ENCODE measurements at regions not wholly inside any gene's neighbourhood (a gene's known extent, or its start where the extent isn't known, plus 50 kb on each side); places are given as distances from the start of the nearest gene placed in this dataset.
"Not testable (repeated sequence)": the region's sequence is repeated elsewhere in the genome, so short reads cannot be mapped to it uniquely, and the experiment has no call there.

DNA sequence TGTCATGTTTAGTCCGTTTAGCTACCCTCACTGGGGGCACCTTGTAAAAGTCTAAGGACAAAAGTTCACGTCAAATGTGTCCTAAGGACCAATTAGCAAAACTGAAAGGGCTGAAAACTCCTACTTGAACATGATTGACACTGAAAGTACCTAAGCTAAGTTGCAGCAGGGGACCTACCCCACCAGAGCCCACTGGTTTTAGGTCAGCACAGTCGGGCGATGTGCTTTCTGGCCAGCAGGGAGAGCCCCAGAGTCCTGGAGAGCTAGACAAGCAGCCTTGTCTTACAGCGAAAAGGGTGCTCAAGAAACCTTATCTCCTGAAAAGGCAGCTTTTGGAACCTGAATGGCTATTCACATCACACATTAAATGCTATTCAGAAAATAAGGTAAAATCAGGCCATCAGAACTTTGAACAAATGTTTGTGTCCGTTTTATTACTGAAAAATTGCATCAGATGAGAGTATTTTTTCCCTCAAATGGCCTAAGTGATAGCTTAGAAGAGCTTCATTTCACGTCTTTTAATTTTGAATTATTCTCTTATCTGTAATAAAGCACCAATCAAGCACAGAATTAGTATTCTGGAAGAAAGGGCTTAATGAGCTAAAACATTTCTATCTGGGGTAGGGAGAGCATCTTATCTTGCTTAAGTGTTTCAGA, 52.2 kb upstream of the MKI67 start:
- no peak for FAIRE-seq
- DNase-seq (ENCODE audit: low spot score) = no peak

DNA sequence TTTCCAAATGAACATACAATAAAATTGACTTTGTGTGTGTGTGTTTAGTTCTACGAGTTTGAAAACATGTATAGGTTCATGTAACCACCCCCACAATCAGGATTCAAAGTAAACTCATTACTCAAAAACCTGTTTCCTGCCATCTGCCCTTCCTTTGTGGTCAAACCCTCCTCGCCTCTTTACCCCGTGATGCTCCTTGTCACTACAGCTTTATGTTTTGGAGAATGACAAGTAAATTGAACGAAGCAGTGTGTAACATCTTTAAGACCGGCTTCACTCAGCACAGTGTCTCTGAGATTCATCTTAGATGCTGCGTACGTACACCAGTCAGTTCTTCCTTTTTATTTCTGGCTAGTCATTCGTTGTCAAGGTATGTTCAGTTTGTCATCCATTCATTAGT, 54.6 kb upstream of the MKI67 start:
- DNase-seq (ENCODE audit: low spot score) (no peak), FAIRE-seq (no peak)

DNA sequence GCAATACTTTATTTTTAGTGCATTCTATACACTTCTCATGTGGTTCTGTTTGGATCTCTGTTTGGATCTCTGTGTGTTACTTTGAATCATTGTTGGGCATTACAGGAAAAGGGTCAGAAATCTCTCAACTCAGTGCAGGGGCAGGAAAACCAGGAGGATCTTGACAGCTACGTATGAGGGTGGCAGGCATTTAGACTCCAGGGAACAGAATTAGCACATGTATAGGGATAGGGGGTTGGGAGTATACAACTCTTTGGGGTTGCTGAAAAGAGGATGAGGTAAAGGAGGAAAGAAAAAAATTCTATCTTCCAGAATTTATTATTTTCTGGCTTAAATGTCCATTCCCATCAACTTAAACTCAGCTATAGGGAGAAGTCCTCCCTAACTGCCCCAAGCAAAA, 59.4 kb upstream of the MKI67 start:
- FAIRE-seq (no peak), DNase-seq (ENCODE audit: low spot score) (no peak)

DNA sequence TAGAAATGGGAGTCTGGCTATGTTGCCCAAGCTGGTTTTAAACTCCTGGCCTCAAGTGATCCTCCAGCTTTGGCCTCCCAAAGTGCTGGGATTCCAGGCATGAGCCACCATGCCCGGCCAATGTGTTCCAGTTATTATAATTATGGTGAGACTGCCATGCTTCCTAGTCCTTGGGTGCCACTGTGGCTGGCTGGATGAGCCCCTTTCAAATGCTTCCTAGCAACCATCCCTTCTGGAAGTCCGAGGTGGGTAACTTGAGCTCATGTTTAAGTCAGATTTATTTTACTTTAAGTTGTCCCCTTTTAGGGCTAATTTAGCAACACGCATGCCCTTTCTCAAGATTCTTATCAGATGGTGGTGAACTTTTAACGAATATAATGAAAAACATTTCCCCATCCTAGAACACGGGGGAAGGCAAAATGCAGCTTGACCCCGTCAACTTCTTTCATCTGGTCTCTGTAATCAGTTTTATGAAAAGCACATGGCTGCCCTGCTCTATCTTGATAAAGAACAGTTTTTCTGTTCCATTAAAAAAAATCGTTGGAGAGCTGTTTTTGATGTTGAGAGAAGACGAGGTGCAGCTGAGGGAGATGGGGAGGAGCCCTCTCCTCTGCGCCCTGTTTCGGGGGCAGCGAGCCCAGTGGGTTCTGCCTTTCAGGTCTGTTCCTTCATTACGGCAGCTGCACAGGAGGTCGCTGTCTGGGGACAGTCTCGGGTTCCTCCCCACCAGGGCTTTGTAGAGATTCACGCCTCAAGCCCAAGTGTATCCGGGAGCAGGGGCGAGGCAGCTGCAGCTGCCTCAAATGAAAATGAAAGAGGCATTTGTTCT, 61.0 kb upstream of the MKI67 start:
- FAIRE-seq = no peak
- DNase-seq (ENCODE audit: low spot score) = no peak

DNA sequence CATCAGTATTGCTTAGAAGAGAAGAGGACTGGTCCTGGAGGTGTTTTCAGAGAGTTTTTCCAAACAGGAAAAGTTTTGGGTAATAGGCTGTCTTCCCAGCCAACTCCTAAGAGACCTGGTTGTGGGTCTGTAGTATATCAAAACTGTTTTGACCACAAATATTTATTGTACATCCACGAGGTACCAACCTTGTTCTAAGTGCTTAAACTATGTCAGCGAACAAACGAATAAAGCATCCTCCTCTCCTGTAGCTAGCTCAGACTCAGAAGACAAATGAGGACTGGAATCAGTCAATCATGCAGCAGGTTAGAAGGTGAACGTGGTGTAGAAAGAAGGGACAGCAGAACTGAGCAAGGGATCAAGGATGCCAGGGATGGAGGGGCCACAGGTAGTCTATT, 61.6 kb upstream of the MKI67 start:
- no peak for DNase-seq (ENCODE audit: low spot score)
- FAIRE-seq = no peak

DNA sequence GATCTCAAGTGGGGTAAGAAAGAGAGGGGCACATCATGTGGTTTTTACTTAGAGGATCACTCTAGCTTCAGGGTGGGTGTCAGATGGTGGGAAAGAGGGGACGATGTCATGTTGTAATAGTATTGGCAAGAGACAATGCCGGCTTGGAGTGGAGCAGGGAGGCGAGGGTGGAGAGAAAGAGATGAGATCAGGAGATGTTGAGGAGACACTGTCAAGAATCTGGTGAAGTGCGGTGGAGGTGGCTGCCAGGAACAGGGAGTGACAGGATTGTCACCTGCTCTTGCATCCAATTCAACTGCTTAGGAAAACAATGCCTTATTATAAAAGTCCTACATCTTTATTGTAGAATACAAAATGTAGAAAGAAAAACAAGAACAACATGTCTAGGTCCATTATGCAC, 63.0 kb upstream of the MKI67 start:
- FAIRE-seq (no peak), DNase-seq (ENCODE audit: low spot score) (no peak)

DNA sequence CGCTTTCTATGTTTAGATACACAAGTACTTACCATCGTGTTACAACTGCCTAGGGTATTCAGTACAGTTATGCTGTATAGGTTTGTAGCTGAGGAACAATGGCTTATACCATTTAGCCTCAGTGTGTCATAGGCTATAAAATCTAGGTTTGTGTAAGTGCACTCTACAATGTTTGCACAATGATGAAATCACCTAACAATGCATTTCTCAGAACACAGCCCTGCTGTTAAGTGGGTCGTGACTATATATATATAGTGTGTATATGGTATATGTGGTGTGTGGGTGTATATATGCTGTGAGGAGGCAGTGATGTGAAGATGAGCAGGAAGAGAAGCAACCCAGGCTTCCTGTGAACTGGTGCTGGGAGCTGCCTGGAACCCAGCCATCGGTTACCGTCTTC, 65.6 kb upstream of the MKI67 start:
- DNase-seq (ENCODE audit: low spot score) = no peak
- peak; percentile 17 for FAIRE-seq

DNA sequence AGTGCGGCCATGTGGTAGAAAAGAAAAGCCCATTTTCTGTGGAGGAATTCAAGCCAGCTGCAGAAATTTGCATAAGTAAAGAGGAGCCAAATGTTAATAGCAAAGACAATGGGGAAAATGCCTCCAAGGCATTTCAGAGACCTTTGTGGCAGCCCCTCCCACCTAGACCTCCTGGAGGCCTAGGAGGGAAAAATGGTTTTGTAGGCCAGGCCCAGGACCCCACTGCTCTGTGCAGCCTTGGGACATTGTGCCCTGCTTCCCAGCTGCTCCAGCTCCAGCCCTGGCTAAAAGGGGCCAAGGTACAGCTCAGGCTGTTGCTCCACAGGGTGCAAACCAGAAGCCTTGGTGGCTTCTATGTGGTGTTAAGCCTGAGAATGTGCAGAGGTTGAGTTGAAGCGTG, 75.6 kb upstream of the MKI67 start:
- not testable (repeated sequence) for DNase-seq (ENCODE audit: low spot score); FAIRE-seq

DNA sequence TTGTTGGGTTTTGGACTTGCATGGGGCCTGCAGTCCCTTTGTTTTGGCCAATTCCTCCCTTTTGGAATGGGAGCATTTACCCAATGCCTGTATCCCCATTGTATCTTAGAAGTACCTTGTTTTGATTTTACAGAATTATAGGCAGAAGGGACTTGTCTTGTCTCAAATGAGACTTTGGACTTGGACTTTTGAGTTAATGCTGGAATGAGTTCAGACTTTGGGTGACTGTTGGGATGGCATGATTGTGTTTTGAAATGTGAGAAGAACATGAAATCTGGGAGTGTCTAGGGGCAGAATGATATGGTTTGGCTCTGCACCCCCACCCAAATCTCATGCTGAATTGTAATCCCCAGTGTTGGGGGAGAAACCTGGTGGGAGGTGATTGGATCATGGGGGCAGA, 76.8 kb upstream of the MKI67 start:
- FAIRE-seq = no peak
- DNase-seq (ENCODE audit: low spot score) = no peak

DNA sequence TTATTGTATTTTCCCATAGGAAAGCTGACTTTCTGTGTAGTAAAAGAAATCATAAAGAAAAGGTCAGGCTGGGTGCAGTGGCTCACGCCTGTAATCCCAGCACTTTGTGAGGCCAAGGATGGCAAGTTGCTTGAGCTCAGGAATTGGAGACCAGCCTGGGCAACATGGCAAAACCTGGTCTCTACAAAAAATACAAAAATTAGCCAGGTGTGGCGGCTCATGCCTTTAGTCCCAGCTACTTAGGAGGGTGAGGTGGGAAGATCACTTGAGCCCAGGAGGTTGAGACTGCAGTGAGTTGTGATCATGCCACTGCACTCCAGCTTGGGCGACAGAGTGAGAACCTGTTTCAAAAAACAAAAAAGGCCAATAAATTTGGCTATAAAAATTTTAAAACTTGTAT, 79.4 kb upstream of the MKI67 start:
- not testable (repeated sequence) for FAIRE-seq; DNase-seq (ENCODE audit: low spot score)

DNA sequence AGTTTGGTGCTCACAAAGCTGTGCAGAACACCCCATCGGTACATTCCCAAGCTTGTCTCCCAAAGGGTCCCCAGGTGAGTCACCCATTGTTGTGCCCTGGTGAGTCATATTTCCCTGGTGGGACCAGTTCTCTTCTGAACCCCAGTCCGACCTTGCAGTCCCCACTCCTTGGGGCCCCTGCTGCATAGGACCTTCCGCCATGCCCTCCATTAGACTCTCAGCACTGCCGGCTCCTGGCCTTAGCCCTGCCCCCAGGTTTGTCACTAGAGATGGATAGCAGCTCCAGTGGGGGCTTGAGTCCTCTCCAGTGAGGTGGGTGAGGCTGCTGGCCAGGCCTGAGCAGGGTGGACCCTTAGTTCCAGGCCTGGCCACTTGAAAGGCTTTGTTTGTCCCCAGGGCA, 80.5 kb upstream of the MKI67 start:
- no peak for FAIRE-seq
- no peak for DNase-seq (ENCODE audit: low spot score)

DNA sequence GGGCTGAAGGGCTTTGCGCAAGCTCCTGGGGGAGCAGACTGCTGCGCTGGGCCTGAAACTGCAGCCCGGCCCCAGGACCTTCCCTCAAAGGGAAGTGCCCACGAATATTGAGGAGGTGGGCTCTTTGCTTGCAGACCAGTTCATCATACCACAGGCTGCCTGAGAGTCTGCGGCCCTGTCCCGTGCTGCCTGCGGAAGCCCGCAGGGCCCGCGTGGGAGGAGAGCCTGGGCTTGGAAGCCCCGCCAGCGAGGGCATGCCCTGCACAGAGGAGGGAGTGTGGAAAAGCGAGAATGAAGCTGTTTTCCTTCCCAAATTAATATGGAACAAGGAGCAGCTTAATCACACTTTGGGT, 83.6 kb upstream of the MKI67 start:
- FAIRE-seq (no peak), DNase-seq (ENCODE audit: low spot score) (no peak)

DNA sequence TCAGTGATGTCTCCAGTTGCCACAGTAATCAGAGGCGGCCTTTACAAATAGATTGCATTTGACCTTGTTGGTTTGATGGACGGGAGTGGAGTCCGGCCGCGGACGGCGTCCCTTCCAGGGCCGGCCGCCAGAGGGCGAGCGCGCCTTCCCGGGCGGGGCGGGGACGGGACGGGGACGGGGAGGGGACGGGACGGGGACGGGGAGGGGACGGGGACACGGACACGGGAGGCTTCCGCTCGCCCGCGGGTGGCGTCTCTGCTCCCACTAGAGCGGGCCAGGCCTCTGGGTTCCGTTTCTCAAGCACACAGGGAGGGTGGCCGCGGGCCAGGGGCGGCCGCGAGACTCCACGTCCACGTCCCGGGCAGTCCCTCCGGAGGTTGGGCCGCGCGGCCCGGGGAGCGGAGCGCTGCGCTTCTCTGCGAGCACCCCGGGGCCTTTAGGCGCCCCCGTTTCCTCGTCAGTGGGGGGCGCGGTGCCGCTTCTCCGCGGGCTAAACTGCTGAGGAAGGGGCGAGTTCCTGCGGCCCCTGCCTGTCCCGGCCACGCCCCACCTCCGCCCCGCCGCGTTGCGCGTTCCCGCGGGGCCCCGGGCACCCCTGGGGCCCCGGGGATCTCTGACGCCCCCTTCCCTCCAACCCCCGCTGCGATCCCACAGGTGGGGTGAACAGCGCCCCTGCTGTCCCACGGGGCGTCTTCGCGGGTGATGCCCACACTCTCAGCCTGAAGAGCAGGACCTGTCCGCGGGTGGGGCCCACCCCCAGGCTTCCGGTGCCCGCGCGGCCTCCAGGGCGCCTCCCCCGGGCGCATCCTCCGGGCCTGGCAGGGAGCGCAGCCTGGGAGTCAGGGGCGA, 84.2 kb upstream of the MKI67 start:
- DNase-seq (ENCODE audit: low spot score) (peak; percentile 68), FAIRE-seq (no peak)

DNA sequence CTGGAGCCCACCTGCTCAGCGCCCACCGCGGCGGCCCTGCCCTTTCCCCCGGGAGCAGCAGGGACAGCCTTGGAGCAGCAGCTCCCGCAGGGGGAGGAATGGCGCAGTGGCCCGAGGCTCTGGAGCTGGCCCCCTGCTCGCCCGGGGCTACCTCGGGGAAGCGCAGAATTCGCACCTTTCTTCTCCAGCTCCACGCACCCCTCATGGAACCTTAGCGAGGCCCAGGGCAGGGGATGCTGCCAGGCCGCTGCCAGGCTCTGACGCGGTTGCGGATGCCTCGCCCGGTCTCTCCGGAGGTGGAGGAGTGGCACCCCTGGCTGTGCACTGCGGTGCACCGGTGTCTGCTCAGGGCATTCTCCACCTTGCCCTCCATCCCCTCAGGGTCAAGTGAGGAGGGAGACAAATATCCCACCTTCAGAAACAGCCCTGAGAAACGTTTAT, 84.9 kb upstream of the MKI67 start:
- FAIRE-seq (no peak), DNase-seq (ENCODE audit: low spot score) (no peak)

DNA sequence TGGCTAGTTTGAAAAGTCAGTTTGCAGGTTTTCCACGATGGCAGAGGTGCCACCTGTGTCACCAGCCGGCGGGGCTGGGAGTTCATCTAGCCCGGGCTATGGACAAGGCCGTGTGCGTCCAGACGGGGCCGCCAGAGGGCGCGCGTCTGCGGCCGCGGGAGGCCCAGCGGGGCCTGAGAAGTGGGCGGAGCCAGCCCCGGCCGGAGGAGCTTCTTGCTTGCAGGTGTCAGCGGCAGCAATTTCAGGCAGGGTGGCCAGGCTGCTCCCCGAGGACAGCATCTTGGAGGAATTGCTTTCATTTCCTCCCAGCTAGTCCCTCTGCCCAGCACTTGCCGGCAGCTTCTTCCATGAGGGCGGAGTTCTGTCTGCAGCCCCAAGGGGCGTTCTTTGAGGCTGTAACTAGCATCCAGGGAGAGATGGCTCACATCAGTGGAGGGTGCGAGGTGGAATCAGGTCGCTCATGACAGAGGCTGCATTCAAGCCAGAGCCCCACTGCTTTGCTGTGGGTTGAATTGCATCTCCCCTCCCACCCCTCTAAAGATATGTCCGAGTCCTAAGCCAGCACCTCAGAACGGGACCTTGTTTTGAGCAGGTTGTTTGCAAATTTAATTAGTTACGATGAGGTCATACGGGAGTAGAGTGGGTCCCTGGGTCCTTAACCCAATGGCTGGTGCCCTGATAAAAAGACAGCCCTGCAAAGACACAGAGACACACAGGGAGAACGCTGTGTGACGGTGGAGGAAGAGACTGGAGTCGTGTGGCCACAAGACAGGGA, 85.9 kb upstream of the MKI67 start:
- DNase-seq (ENCODE audit: low spot score) (peak; percentile 89), FAIRE-seq (no peak)

DNA sequence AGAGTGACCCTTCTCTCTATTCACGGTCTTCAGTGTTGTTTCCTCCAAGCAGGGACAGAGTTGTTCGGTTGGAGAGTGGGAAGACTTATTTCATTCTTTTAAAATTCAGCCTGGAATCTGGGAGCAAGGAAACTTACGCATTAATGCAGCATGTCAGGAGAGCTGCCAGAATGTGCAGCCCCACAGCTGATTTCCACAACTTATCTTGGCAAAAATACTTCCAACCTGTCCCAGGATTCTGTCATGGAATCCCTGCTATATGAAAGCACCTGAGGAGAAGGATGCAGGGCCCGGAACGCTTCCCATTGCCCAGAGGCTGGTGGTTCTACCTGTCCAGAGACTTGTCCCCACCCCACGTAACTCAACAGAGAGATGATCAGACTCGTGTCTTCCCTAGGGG, 86.9 kb upstream of the MKI67 start:
- no peak for DNase-seq (ENCODE audit: low spot score)
- FAIRE-seq = no peak

DNA sequence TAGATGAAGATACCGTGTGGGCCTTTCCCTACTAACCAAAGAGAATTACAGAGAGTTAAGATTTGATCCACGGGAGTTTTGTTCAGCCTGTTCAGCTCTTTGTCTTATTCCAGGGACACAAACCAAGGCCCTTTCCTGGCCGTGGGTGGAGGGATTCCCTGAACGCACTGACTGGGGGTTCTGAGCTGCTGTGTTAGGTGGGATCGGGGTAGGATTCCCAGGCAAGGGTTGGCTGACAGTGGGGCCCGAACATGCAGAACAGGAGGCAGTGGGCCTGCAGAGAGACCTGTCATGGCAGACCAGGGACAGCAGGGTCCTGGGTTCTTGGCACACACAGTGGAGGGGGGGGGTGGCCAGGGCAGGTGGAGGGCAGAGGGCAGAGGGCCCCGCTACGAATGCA, 89.5 kb upstream of the MKI67 start:
- no peak for FAIRE-seq
- no peak for DNase-seq (ENCODE audit: low spot score)

DNA sequence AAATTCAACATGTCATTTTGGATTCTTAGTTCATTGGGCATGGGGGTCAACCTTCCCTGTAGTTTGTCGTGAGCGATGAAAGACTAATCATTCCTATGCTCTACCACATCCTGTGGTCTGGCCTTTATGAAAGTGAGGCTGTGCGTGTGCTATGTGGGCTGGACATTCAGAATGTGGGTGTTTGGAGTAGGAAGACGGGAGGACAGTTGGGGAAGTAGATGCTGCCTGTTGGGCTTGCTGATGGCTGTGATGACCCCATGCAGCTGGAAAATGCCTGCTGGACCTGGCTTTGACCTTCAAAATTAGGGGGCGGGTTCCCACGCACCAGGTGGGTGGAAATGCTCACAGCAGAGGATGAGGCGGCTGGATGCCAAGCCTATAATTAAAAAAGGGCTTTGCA, 90.9 kb upstream of the MKI67 start:
- DNase-seq (ENCODE audit: low spot score) = no peak
- FAIRE-seq = no peak

DNA sequence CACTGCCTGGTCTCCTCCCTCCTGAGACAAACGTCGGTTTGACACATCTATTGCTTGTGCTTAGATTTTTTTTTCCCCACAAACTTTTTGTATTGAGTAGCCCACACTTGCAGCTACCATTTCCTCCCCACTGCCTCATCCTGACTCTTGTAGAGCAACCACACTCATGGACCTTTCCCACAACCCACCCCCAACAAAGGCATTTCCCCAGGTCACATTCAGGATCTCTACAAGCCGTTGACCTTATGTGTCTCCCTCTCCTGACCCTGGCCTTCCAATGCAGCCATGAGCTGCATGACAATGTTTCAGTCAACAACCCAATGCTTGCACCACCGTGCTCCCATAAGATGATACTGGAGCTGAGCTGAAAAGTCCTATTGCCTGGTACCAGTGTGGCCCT, 91.9 kb upstream of the MKI67 start:
- DNase-seq (ENCODE audit: low spot score) (no peak), FAIRE-seq (peak; percentile 9)

DNA sequence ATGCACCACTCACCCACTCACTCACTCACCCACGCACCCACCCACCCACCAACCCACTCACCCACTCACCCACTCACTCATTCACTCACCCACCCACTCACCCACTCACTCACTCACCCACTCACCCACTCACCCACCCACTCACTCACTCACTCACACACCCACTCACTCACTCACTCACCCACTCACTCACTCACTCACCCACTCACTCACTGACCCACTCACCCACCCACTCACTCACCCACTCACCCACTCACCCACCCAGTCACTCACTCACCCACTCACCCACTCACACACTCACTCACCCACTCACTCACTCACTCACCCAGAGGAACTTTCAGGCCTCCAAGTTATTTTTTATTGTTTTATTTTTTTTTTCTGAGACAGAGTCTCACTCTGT, 93.1 kb upstream of the MKI67 start:
- FAIRE-seq (peak; percentile 90), DNase-seq (ENCODE audit: low spot score) (no peak)

DNA sequence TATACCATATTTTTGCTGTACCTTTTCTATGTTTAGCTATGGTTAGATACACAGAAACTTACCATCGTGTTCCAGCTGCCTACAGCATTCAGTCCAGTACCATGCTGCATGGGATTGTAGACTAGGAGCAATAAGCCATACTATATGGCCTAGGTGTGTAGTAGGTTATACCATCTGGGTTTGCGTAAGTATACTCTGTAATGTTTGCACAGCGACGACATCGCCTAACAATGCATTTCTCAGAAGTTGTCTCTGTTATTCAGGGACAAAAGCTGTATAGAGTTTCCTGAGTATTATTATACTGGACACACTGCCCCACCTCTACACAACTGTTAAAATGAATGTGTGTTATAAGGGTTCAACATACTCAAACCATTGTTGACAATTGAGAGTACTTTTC, 93.8 kb upstream of the MKI67 start:
- no peak for DNase-seq (ENCODE audit: low spot score)
- no peak for FAIRE-seq

DNA sequence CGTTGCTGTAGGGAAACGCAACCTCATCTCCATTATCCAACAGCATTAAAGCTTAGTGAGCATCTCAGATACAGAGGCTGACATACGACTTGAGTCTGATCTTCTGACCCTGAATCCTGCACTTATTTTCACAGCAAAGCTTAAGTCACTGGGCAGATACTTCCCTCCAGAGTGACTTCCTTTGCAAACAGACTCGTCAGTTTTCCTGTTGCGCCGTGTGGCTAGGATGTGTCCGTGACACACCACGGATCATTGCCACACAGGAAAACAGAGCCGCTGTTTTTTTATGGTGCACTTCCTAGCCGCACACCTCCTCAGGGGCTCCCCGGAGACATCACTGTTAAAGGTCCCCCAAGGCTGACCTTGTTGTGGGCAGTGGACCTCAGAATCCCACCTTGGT, 94.9 kb upstream of the MKI67 start:
- FAIRE-seq = no peak
- no peak for DNase-seq (ENCODE audit: low spot score)

All from urothelium cell line (cell line).